ENCODE measurements at regions not wholly inside any gene's neighbourhood (a gene's known extent, or its start where the extent isn't known, plus 50 kb on each side); places are given as distances from the start of the nearest gene placed in this dataset.

DNA sequence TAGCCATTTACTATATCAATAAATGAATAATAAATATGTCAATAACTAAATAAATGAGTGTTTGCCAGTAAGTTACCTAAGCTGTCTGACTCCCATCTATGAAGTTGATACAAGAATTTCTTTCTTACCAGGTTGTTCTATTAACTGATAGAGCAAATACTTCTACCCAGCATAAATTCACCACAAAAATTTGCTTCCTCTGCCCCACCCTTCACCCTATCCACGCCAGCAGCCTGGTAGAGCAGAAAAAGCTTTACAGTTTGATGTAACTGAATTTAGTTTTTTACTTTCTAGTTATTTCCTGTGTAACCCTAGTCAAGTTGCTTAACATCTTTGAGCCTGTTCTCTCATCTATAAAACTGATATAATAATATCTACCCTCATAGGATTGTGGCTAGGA, 94.9 kb upstream of the SLC16A7 start:
- Histone ChIP-seq H3K4me3 (ENCODE audit: insufficient read depth, low read depth, low read length) (no peak overlapping the region), H2AFZ (replicated peaks; ENCODE audit: low read length, poor library complexity) (no peak overlapping the region), H3K14ac (replicated peaks; ENCODE audit: low read depth, low read length) (no peak overlapping the region), H4K5ac (ENCODE audit: low read depth, low read length) (no peak overlapping the region), H2AK5ac (ENCODE audit: low read depth, low read length) (no peak overlapping the region), H3K27me3 (ENCODE audit: control insufficient read depth, insufficient read depth, low read length) (no peaks in the 10 kb centered on the region), H3K4me1 (ENCODE audit: control insufficient read depth, insufficient read depth, low read length) (no peaks in the 10 kb centered on the region), H3K56ac (ENCODE audit: extremely low read depth, insufficient read depth, low read length) (no peak overlapping the region), H2BK120ac (ENCODE audit: low read depth, low read length) (no peak overlapping the region), H2BK15ac (ENCODE audit: low read depth, low read length) (no peak overlapping the region), H2BK20ac (ENCODE audit: low read depth, low read length) (no peak overlapping the region), H3K27ac (ENCODE audit: insufficient read depth, low read length) (no peak overlapping the region), H3K23ac (ENCODE audit: low read depth, low read length) (no peak overlapping the region), H4K91ac (ENCODE audit: insufficient read depth, low read depth, low read length) (no peak overlapping the region), H3K9me1 (ENCODE audit: insufficient read depth, low read length) (no peaks in the 10 kb centered on the region), H3K18ac (ENCODE audit: low read depth, low read length) (no peak overlapping the region), H3K9ac (ENCODE audit: low read depth, low read length) (no peak overlapping the region), H3K79me1 (ENCODE audit: low read depth in 1 of 2, low read length in 2 of 2) (no peaks in the 10 kb centered on the region), H2AK9ac (replicated peaks; ENCODE audit: low read depth, low read length, poor library complexity) (no peak overlapping the region), H4K8ac (ENCODE audit: low read depth in 2 of 2, low read length in 2 of 2) (no peak overlapping the region), H3K4ac (ENCODE audit: low read depth, low read length) (no peak overlapping the region), H3K4me2 (ENCODE audit: low read depth, low read length) (no peak overlapping the region), H3K36me3 (ENCODE audit: control insufficient read depth, insufficient read depth, low read length) (no peaks in the 10 kb centered on the region), H3K9me3 (ENCODE audit: control insufficient read depth, insufficient read depth, low read length) (no peaks in the 10 kb centered on the region), H2BK5ac (ENCODE audit: low read depth, low read length, poor library complexity, severe bottlenecking) (no peak overlapping the region), H4K20me1 (ENCODE audit: insufficient read depth, low read length) (no peaks in the 10 kb centered on the region)
- BruUV-seq (replicated peaks), result no TSS peak
- no peak for DNase-seq
- intact Hi-C loops (cut with micrococcal nuclease) (no loop called here), in situ Hi-C loops (cut with MboI; ENCODE audit: low sequenced_read_pairs) (no loop called here), dilution Hi-C loops (cut with HindIII; ENCODE audit: low sequenced_read_pairs, unreplicated experiment) (no loop called here)
- ATAC-seq (ENCODE audit: low read depth), result no peak
- WGBS, 2 experiments (ENCODE audit: extremely low coverage in 2 of 2, insufficient read length in 1 of 2), result no CpG with 5 or more reads among the region's 1 CpG
- CTCF ChIA-PET, result interaction anchor here (1.4 kb wide), 1 partner anchor 18 kb away, joined by 3 read pairs; no protein-coding TSS in a partner anchor
- POLR2A ChIA-PET (ENCODE audit: unreplicated experiment), result no interaction called here
- TF ChIP-seq POLR2A (IDR thresholded peaks at IDR 0.05; ENCODE audit: low read depth, low read length) (no peak), SMC3 (IDR thresholded peaks at IDR 0.05; ENCODE audit: low read depth, low read length) (no peak), MXI1 (IDR thresholded peaks at IDR 0.05; ENCODE audit: borderline replicate concordance, low read depth, low read length) (no peak), RFX5 (IDR thresholded peaks at IDR 0.05; ENCODE audit: low read depth, low read length) (no peak), CEBPB (IDR thresholded peaks at IDR 0.05; ENCODE audit: low read depth, low read length) (no peak), BHLHE40 (IDR thresholded peaks at IDR 0.05; ENCODE audit: low read depth, low read length) (no peak), MAFK (IDR thresholded peaks at IDR 0.05; ENCODE audit: low read depth, low read length) (no peak), MAZ (IDR thresholded peaks at IDR 0.05; ENCODE audit: borderline replicate concordance, low read depth, low read length) (no peak), ELK1 (IDR thresholded peaks at IDR 0.05; ENCODE audit: borderline replicate concordance, low read depth, low read length) (no peak), FOS (IDR thresholded peaks at IDR 0.05; ENCODE audit: low read depth, low read length) (no peak), NFE2L2 (IDR thresholded peaks at IDR 0.05; ENCODE audit: low read depth, low read length) (no peak), CHD1 (IDR thresholded peaks at IDR 0.05; ENCODE audit: low read depth, low read length) (no peak), RAD21 (IDR thresholded peaks at IDR 0.05; ENCODE audit: low read length) (no peak)

Measured in IMR-90 (cell line).